ENCODE measurements at regions not wholly inside any gene's neighbourhood (a gene's known extent, or its start where the extent isn't known, plus 50 kb on each side); places are given as distances from the start of the nearest gene placed in this dataset.

DNA sequence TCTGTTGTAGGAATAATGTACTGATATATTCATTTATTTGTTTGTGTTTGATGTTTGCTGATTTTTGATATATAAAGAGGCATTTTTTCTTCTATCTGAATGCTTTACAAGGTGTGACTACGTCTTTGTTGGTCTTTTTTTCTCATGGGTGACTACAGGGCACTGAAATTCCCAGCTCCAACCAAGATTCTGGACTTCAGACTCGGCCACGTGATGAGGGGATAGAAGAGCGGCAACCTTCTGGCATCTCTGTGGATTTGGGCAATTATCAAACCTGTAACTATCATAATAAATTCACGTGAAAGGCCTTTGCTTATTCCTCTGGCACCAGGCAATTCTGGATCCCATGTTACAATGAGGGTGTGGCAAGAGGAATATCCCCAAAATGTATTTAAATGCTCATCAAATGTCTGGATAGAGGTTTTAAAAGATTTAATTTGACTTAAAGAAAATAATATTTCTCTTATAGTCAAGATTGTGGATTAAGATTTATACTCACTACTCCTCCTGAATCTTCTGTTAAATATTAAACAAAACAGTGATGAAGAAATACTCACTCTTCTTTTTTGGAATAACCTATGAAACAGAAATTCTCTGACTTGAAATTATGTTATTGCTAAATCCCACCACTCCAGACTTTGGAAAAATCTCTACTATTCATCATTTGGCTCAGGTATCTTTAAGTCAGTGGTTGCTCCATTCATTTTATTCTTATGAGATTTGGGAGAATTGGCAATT, 276.3 kb downstream of the GPR37 start:
- no peak for DNase-seq

DNA sequence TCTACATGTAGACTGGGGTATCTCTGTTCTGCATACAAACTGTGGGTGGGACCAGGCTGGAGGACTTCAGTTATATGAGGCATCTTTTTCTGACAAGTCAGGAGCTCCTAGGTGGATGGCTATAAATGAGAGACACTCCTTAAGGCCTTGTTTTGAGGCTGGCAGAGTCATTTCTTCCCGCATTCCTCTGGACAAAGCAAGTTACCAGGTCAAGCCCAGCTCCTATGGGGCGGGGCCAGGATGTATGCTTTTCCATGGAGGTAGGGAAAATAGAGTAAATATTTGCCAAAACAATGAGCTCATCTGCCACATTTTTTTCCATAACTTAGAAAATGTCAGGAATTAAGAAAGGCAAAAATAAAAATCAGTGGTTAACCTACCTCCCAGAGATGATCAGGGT, 283.4 kb downstream of the GPR37 start:
- no peak for DNase-seq

- DNase-seq, result no peak
Observed at GRCh38 chr7:124480821-124481290, 284.7 kb downstream of the GPR37 start.

DNA sequence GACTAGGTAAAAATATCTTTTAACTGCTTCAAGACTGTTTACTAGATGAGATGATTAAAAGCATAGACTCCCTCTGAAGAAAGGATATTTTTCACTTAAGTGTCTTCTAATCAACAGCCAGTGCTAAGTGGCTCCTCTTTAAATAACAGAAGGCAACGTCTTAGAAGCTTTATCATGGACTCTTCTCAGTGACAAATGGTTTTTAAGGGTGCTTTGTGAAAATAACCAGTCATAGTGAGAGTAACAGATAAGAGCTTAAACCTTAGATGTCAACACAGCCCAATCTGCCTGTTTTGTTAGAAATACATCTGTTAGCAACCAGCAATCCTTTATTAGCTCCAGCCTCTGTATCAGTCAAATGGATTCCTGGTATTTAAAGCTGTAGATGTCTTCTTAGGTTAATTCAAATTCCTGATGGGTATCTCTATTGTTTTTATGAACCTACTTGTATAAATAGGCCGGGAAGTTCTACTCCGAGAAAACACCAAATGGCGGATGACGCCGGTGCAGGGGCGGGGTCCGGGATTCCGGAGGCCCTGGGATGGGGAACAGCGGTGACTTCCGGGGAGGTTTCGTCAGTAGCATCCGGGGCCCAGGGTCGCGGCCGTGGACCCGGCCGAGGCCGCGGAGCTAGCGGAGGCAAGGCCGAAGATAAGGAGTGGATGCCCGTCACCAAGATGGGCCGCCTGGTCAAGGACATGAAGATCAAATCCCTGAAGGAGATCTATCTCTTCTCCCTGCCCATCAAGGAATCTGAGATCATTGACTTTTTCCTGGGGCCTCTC, 285.4 kb downstream of the GPR37 start:
- DNase-seq, result no peak

DNA sequence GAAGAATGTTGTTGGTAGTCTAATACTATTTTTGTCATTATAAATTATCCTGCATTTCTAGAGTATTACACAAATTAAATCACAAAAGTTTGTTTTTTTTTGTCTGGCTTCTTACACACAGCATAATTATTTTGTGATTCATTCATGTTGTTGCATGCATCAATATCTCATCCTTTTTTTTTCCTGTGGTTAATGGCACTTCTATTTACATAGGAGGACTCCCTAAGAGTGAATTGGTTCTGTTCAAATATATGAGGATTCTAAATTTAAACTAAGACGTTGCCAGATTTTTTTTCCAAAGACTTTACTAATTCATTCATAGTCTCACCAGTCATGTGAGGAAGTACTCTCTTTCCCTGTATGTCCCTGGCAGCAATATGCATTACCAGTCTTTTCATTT, 303.3 kb downstream of the GPR37 start:
- no peak for DNase-seq

GRCh38 chr7:124460555-124460954, 305.0 kb downstream of the GPR37 start:
- no peak for DNase-seq

DNA sequence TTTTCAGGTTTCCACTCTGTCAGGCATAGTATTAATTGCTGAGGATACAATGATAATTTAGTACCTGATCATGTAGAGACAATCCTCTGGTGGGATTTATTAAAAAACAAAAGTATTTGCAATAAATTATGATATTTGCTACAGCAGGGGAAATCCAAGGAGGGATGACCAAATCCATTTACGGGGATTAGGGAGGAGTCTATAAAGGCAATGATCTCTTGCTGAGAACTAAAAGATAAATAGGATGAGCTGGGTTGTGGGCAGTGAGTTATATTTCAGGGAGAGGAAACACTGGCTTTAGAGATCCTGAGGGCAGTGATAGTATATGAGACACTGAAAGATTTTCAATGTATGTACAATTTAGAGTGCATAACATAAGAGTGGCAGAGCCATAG, 305.5 kb downstream of the GPR37 start:
- DNase-seq, result no peak

GRCh38 chr7:124459101-124460055, 306.2 kb downstream of the GPR37 start:
- no peak for DNase-seq

DNA sequence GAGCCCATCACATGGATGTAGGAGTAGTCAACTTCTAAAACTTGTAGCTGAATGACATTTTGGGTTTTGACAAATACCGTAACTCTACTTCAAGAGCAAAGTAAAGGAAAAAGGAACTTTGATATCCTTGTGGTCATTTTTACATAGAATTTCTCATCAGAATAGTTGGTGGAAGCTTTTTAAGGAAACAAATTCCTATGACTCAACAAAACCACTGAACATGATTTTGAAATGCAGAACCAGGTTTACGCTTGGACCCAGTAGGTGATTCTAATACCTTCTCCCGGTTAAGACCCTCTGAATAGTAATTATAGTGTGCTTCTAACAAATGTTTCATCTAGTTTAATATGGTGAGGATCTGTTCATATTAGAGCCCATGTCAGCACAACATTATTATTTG, 307.8 kb downstream of the GPR37 start:
- no peak for DNase-seq

GRCh38 chr7:124456286-124456685, 309.3 kb downstream of the GPR37 start:
- no peak for DNase-seq

DNA sequence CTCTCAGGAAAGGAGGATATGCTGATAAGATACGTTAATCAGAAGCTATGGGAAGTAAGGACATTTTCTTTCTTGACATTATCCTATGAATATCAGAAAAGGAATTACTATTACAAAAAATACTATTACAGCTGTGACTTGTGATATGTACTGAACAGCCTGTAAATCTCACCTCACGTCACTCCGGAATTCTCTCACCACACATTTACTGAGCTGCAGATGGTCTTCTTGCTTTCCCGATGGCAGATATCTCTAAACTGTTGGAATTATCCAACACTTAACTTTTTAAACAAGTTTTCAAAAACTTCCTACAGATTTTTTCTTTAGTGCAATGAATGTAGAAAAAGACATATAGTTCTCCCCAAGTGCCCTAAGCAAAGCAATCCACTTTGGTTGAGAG, 313.4 kb downstream of the GPR37 start:
- no peak for DNase-seq

GRCh38 chr7:124449896-124450295, 315.7 kb downstream of the GPR37 start:
- DNase-seq, result no peak

DNA sequence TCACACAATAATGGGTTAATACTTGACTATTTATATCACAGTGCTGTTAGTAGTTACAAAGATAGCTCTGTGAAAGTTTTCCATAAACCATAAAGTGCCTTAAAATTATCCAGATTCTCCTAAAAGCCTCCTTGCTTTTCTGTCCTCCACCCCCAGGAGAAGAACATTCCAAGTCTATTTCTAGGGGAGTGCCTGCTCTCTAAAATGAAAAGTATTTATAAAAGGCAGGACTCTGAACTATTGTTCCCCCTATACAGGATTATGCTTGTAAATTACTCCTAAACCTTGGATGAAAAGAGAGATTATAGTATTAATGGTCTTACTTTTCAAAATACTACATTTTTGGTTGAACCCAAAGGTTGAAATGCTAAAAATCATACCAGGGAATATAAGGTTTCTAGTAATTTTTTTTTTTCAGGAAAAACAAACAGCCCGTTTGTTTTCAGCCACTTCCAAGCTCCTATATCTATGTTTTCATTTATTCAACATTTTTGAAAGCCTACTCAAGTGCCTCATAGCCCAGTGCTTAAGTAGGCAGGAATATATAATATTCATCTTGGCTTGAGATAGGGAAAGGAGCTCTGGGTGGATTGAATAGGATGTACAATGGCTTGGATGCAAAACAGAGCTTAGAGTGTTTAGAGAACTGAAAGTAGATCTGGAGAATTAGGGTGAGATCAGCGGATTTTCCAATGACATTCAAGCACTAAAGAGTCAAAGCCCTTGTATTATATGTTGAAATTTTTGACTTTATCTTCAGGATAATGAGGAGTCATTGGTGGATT, 320.7 kb downstream of the GPR37 start:
- DNase-seq, result no peak

GRCh38 chr7:124443762-124444161, 321.8 kb downstream of the GPR37 start:
- DNase-seq, result no peak

DNA sequence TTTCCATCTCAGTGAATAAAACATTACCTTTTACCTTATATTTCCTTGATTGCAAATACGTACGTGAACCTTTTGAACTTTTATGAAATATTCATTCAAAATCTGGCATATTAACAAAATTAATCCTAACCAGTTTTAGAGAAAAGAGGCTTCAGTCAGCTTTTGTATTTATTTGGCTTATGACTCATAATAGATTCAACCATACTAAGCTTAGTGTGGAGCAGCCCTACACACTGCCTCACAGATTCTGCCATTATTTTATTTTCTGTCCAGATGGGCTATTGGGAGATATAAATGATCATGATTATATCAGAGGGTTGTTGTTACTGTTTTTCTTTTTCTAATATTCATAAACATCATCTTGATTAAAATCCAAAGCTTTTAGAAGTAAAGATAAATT, 325.5 kb downstream of the GPR37 start:
- no peak for DNase-seq

- DNase-seq, result no peak
Observed at GRCh38 chr7:124432009-124432578, 333.5 kb downstream of the GPR37 start.

- DNase-seq, result no peak
Observed at GRCh38 chr7:124429923-124430322, 335.7 kb downstream of the GPR37 start.

DNA sequence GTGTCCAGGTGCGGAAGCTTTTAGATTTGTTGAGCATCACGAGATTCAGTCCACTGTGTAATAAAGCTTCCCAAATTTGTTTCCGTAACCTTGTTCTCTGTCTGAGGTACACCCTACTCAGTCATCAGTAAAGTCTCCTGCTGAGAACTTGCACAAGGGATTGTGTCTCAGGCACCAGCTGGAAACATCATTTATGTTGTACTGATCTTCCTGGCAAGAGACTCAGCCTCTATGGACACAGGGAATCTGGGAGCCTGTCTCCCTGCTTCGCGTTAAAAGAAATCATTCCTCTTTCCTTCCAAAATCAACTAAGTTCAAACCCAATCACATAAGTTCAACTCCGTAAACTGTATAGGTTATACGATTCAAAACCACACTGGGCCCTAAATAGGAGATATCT, 336.8 kb downstream of the GPR37 start:
- no peak for DNase-seq

- DNase-seq, result no peak
Observed at GRCh38 chr7:124426621-124427020, 339.0 kb downstream of the GPR37 start.

DNA sequence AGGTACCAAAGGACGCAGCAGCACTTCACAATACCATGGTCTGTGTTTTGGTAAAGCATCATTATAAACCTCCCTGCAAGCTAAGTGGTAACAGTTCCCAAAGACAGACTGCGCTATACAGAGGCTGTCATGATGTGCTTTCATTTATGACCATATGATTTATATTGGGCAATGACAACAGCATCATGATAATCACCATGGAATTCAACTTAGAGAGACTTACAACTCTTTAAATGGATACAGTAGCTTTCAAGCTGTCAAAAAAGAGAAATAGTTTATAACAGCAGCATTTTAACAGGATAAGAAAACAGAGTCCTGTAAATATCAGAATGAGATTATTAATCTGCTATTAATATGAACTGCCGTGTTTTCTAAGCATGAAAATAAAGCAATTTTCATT, 341.7 kb downstream of the GPR37 start:
- no peak for DNase-seq

GRCh38 chr7:124422081-124422480, 343.5 kb downstream of the GPR37 start:
- DNase-seq, result no peak

DNA sequence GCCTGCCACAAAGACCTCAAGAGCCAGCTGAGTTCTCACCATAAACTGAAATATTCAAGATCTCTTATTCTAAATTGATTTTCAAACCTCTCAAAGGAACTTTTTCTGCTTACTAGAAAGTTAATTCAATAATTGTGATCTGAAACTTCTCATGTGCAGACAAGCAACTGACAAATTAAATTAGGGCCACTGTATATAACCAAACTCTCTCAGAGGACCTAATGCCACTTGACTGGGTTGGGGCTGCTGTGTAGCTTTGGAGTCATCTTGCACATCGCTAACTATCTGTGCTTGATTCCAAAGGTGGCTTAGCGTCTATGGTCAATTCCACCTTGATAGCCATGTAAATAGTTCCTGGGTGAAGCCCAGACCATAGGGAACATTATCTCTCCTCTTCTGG, 345.2 kb downstream of the GPR37 start:
- no peak for DNase-seq
